Superior temporal gyrus (tissue), 1 donor: ENCODE measurements at regions not wholly inside any gene's neighbourhood (a gene's known extent, or its start where the extent isn't known, plus 50 kb on each side); places are given as distances from the start of the nearest gene placed in this dataset.
"Not testable (repeated sequence)": the region's sequence is repeated elsewhere in the genome, so short reads cannot be mapped to it uniquely, and the experiment has no call there.

Source experiments
- DNase-seq: peaks from one replicate; pipeline ENCODE4 v3.0.0-alpha.2; 2016; ENCODE audit errors: extremely low spot score

DNA sequence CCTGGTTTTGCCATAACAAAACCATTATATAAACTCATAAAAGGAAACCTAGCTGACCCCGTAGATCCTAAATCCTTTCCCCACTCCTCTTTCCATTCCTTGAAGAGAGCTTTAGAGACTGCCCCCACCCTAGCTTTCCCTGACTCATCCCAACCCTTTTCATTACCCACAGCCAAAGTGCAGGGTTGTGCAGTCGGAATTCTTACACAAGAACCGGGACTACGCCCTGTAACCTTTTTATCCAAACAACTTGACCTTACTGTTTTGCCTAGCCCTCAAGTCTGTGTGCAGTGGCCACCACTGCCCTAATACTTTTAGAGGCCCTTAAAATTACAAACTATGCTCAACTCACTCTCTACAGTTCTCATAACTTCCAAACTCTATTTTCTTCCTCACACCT, 116.0 kb upstream of the PTPN13 start:
- DNase-seq, result not testable (repeated sequence)

- no peak for DNase-seq
Observed at GRCh38 chr4:86481440-86481839, 112.7 kb upstream of the PTPN13 start.

- DNase-seq, result peak; percentile 46
Observed at GRCh38 chr4:86482306-86483172, 111.6 kb upstream of the PTPN13 start.

DNA sequence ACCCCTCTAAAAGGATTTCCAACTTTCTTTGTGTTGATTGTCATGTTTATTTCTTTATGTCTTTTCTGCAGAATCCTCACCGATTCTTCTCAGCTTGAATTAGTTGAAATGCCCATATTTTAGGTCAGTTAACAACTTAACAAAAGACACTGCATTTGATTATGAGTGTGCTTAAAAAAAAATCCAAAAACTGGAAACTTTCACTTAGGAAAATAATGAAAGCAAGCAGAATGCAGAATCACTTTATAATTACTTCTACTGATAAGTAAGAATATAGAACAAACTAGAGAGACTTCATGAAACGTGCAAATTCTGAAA, 111.0 kb upstream of the PTPN13 start:
- DNase-seq, result no peak

DNA sequence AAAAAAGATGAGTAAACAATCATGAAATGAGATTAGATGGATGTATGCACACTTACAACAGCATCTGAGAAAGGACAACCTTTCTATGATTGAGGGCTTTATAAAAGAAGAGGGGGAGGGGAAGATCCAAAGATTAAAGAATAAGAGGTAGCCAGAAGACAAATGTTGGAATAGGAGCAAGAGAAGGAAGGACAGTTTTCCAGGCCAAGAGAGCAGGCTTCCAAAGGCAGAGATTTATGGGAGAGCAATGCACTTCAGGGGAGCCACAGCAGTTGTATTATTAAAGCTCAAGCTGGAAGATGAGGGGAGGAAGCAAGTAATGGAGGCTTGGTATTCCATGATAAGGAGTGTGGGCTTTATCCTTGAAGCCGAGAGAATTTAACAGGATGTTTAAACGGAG, 110.3 kb upstream of the PTPN13 start:
- DNase-seq, result no peak

- no peak for DNase-seq
Observed at GRCh38 chr4:86484241-86484640, 109.9 kb upstream of the PTPN13 start.

GRCh38 chr4:86487738-86488348, 106.3 kb upstream of the PTPN13 start:
- DNase-seq, result no peak

- no peak for DNase-seq
Observed at GRCh38 chr4:86493460-86493859, 100.7 kb upstream of the PTPN13 start.

DNA sequence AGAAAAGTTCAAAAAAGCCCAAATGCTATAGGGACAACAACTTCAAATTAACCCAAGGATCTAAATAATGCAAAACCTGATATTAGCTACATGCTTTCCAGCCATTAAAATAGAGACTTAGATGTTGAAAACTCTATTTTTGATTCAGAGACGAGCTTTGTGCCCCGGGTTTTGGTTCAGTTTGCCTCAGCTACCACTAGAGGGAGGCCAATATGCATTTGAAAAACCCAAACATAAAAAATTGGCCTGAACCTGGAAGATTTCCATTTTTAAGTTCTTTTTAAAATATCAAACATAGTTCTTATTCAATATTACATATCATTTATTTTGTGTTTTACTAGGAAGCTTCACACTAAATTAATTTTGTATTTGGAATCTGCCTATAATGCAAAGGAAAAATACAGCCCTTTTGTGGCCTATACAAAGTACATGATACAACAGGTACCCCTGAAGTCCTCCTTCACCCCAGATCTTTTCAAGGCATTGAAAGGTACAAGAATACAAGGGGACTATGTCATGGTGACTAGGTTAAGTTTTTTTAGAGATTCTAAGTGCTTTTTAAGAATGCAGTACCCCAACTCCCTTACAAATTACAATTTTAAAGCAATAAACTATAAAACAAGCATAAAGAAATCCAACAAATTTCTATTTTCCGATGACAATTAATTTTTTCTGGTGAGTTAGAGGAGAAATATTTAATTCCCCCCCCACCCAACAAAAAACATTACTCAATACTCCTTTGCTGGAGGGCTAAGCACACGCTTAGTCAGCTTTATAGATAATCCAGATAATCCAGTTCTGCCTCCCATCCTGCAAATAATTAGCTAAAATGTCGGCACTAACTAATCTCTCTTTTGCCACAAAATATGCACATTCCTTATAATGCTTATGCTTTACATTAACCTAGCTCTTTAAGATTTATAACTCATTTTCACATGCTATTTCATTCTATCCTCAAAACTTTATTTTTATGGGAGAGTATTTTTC, 97.7 kb upstream of the PTPN13 start:
- DNase-seq, result peak; percentile 87

DNA sequence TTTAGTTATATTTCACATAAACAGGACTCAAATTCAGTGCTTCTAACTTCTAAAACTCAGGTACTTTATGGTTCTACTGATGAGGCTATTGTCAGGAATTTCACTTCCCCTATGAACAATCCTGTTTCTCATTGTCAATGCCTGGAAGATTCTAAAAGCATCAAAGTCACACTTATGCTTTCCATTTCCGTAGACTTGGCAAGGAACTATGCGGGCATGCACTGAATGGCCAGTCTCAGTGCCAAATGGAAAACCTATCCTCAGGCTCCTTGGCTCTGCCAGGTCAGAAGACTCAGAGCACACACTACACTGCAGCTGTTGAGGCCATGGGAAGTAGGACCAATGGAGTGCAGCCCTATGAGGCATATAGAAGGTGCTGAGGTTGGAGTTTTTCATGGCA, 97.0 kb upstream of the PTPN13 start:
- no peak for DNase-seq

GRCh38 chr4:86497980-86498862, 95.9 kb upstream of the PTPN13 start:
- peak; percentile 90 for DNase-seq

- DNase-seq, result no peak
Observed at GRCh38 chr4:86498863-86499166, 95.3 kb upstream of the PTPN13 start.

GRCh38 chr4:86500527-86500926, 93.6 kb upstream of the PTPN13 start:
- no peak for DNase-seq

DNA sequence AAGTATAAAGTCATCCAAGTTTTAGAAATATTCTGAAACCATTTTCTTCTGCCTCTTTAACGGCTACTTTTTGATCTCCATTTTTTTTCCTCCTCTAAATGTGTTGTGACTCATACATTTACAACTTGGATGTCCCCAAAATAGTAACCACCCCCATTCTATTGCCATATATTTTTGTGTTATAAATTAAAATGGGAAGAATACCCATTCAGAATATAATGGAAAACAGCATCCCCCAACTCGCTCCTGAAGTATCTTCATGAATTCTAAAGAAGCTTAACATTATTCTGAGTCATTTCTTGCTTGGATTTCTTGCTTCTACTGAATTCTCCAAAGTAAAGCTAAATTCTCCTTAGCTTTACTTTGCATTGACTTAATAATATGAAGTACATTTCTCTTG, 92.0 kb upstream of the PTPN13 start:
- DNase-seq, result no peak

- no peak for DNase-seq
Observed at GRCh38 chr4:86506591-86506990, 87.5 kb upstream of the PTPN13 start.

GRCh38 chr4:86508436-86508835, 85.7 kb upstream of the PTPN13 start:
- no peak for DNase-seq

- DNase-seq, result no peak
Observed at GRCh38 chr4:86511590-86511989, 82.5 kb upstream of the PTPN13 start.

- DNase-seq, result no peak
Observed at GRCh38 chr4:86512631-86513030, 81.5 kb upstream of the PTPN13 start.

GRCh38 chr4:86515963-86516362, 78.2 kb upstream of the PTPN13 start:
- DNase-seq, result not testable (repeated sequence)

- no peak for DNase-seq
Observed at GRCh38 chr4:86521373-86521969, 72.6 kb upstream of the PTPN13 start.

DNA sequence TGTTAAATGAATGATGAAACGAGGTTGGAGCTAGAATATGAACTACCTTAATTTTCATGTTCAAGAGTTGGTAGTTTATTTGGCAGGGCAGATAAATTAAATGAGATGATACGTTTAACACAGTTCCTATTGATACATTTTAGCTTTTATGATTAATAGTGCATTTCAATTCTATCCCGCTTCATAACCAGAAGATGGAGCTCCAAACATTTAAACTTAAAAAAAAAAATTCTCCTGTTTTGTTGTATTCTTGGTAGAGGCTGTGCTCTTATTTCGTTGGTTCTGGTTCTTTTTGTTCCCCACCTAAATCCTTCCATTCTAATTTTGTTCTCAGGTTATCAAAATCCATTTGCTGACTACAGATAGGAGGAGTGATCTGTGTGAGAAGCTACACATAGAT, 71.8 kb upstream of the PTPN13 start:
- peak; percentile 53 for DNase-seq
